ENCODE measurements at regions not wholly inside any gene's neighbourhood (a gene's known extent, or its start where the extent isn't known, plus 50 kb on each side); places are given as distances from the start of the nearest gene placed in this dataset.
"Not testable (repeated sequence)": the region's sequence is repeated elsewhere in the genome, so short reads cannot be mapped to it uniquely, and the experiment has no call there.

DNA sequence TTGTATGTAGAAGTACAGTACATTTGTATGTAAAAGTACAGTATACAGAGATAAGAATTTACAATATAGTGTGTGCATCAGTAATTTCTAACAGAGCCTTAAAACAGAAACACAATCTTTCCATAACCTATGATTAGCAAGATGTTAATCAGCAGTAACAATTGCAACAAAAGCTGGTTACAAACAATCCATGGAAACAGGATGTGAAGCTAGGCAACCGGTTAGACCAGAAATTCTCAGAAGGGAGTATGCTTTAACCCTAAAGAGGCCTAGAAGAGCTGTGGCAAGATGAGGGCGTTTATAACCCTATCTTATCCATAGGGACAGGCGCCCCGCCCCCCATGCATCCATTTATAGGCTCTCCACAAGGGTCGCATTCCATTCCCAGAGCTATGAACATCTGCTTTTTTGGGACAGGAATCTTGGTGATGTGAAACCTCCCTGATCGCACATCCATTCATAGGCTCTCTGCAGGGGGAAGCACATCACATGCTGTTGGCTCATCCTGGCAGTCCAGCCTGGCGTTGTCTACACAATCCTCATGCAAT is 180.3 kb downstream of the PDGFRA start:
- H3K27me3 ChIP-seq (ENCODE audit: insufficient read depth, low read length); H3K27ac ChIP-seq (ENCODE audit: low read length); H3K9ac ChIP-seq (ENCODE audit: low read depth, low read length); H3K9me3 ChIP-seq (ENCODE audit: insufficient read depth, low read depth, low read length); H3K36me3 ChIP-seq (ENCODE audit: insufficient read depth, low read depth, low read length); H3K4me1 ChIP-seq (ENCODE audit: insufficient read depth, low read length): not testable (repeated sequence)
- H3K4me3 ChIP-seq (ENCODE audit: low read length), result peak overlapping the region; percentile 17; the same call in 1 of the 2 replicates

DNA sequence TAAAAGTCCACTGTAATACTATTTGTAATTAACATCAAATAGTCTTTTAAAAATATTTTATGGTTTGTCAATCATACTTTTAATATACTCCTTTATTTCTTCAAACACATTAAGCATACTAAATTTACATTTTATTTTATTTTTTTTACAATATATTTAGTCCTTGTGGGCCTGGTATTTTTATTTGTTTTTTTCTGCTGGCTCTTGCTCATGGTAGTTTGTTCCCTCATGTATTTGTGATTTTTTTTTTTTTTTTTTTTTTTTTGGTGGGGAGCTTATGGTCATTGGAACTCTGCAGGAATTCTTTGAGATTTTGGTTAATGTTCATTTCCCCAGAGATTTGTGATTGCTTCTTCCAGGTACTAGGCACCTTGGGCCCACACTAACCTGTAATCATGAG is 185.5 kb downstream of the PDGFRA start:
- H3K36me3 ChIP-seq (ENCODE audit: insufficient read depth, low read depth, low read length), result no peaks in the 10 kb centered on the region
- peaks cover 5% of the 10 kb centered on the region; the same call in 1 of the 2 replicates for H3K4me1 ChIP-seq (ENCODE audit: insufficient read depth, low read length)
- no peak overlapping the region for H3K4me3 ChIP-seq (ENCODE audit: low read length)
- no peak overlapping the region for H3K9ac ChIP-seq (ENCODE audit: low read depth, low read length)
- peaks cover under 1% of the 10 kb centered on the region for H3K9me3 ChIP-seq (ENCODE audit: insufficient read depth, low read depth, low read length)
- H3K27ac ChIP-seq (ENCODE audit: low read length), result no peak overlapping the region
- H3K27me3 ChIP-seq (ENCODE audit: insufficient read depth, low read length), result no peaks in the 10 kb centered on the region

DNA sequence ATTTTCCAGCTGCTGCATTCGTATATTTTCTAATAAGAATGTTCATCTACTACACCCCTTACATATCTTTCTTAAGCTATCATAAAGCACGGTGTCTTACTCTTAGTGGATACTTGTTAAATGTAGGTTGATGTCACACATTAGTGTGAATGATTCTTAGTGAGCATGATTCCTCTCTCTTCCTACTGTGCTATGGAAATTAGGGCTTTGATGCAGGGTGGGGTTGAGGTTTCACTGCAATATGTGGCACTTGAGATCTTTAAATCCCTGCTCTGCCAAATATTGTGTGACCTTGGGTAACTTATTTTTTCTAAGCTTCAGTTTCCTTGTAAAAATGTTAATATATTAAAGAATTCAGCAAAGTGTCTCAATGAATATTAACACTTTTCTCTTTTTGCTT is 188.4 kb downstream of the PDGFRA start:
- Histone ChIP-seq H3K9me3 (ENCODE audit: insufficient read depth, low read depth, low read length) (peaks cover 4% of the 10 kb centered on the region), H3K27me3 (ENCODE audit: insufficient read depth, low read length) (no peaks in the 10 kb centered on the region), H3K27ac (ENCODE audit: low read length) (no peak overlapping the region), H3K9ac (ENCODE audit: low read depth, low read length) (no peak overlapping the region), H3K4me3 (ENCODE audit: low read length) (no peak overlapping the region), H3K36me3 (ENCODE audit: insufficient read depth, low read depth, low read length) (no peaks in the 10 kb centered on the region), H3K4me1 (ENCODE audit: insufficient read depth, low read length) (peaks cover 2% of the 10 kb centered on the region; the same call in 1 of the 2 replicates)

DNA sequence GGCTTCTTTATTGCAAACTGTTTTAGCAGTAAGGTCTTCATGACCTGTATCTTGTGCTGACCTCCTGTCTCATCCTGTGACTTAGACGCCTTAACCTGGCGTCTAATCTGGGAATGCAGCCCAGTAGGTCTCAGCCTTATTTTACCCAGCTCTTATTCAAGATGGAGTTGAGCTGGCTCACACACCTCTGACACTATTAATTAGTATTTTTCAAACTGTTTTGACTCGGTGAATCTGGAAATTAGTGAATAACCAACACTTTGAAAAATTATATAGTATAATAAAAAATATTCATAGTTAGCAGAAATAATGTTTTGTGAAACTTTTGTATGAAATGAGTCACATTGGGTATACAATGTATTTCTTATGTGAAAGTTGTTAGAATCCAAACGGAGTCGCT is 189.4 kb downstream of the PDGFRA start:
- H3K27me3 ChIP-seq (ENCODE audit: insufficient read depth, low read length), result no peaks in the 10 kb centered on the region
- H3K4me1 ChIP-seq (ENCODE audit: insufficient read depth, low read length), result peaks cover 2% of the 10 kb centered on the region; the same call in 1 of the 2 replicates
- H3K27ac ChIP-seq (ENCODE audit: low read length), result no peak overlapping the region
- no peak overlapping the region for H3K9ac ChIP-seq (ENCODE audit: low read depth, low read length)
- H3K9me3 ChIP-seq (ENCODE audit: insufficient read depth, low read depth, low read length), result peaks cover 4% of the 10 kb centered on the region
- no peak overlapping the region for H3K4me3 ChIP-seq (ENCODE audit: low read length)
- H3K36me3 ChIP-seq (ENCODE audit: insufficient read depth, low read depth, low read length), result no peaks in the 10 kb centered on the region

DNA sequence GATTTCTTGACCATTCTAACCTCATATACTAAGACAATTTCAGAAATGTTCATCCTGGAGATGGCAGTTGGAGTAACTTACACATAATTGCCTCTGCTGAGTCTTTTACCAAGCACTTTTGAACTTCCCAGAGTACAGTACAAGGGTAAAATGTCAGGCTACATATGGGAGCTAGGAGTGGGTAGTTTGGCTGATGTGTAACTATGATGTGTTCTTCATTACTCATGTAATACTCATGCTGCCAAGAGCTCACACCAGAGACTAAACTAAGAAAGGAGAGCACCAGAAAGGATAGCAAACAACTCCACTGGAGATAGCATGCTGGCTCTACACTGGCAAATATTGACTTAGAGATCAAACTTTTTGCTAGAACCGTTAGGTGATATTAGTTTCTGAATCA is 194.0 kb downstream of the PDGFRA start:
- Histone ChIP-seq H3K36me3 (ENCODE audit: insufficient read depth, low read depth, low read length) (no peaks in the 10 kb centered on the region), H3K4me3 (ENCODE audit: low read length) (no peak overlapping the region), H3K4me1 (ENCODE audit: insufficient read depth, low read length) (no peaks in the 10 kb centered on the region), H3K9me3 (ENCODE audit: insufficient read depth, low read depth, low read length) (peaks cover 4% of the 10 kb centered on the region), H3K27me3 (ENCODE audit: insufficient read depth, low read length) (no peaks in the 10 kb centered on the region), H3K9ac (ENCODE audit: low read depth, low read length) (no peak overlapping the region), H3K27ac (ENCODE audit: low read length) (no peak overlapping the region)

DNA sequence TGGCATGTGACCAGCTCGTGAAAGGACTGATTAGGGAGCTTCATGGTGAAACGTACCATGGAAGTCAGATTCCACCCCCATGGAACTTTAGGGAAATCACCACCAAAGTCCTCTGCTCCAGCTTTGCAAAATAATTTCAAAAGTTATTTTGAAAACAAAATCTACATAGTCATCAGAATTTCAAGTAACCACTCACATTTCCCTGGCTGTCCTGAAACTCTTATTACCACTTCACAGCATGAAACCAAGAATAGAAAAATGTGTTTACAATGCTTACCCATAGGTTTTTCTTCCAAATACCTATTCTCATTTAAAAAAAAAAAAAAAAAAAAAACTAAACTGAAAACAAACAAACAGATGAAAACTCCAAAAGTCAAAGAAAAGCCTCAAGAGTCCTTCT is 198.7 kb downstream of the PDGFRA start:
- no peaks in the 10 kb centered on the region for H3K27me3 ChIP-seq (ENCODE audit: insufficient read depth, low read length)
- H3K27ac ChIP-seq (ENCODE audit: low read length), result no peak overlapping the region
- no peak overlapping the region for H3K4me3 ChIP-seq (ENCODE audit: low read length)
- H3K9me3 ChIP-seq (ENCODE audit: insufficient read depth, low read depth, low read length), result no peaks in the 10 kb centered on the region
- H3K9ac ChIP-seq (ENCODE audit: low read depth, low read length), result no peak overlapping the region
- no peaks in the 10 kb centered on the region for H3K36me3 ChIP-seq (ENCODE audit: insufficient read depth, low read depth, low read length)
- H3K4me1 ChIP-seq (ENCODE audit: insufficient read depth, low read length), result no peaks in the 10 kb centered on the region

DNA sequence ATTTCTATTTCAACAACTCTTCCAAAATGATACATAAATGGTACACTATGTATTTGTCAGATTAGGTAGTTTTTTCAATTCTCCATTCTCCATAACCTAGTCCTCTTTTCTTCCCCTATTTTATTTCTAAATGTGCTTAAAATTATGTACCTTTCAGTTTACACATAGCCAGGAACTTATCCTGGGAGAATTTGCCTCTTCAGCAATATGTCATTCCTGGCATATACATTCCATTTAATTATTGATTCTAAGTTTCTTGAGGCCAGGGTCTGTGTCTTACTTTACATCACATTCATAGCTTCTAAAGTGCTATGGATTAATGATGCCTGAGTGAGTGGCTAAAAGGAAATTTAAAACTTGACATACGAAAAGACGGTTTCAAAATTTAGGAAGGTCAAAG is 199.8 kb downstream of the PDGFRA start:
- Histone ChIP-seq H3K27ac (ENCODE audit: low read length) (no peak overlapping the region), H3K9me3 (ENCODE audit: insufficient read depth, low read depth, low read length) (no peaks in the 10 kb centered on the region), H3K9ac (ENCODE audit: low read depth, low read length) (no peak overlapping the region), H3K4me1 (ENCODE audit: insufficient read depth, low read length) (no peaks in the 10 kb centered on the region), H3K4me3 (ENCODE audit: low read length) (no peak overlapping the region), H3K36me3 (ENCODE audit: insufficient read depth, low read depth, low read length) (no peaks in the 10 kb centered on the region), H3K27me3 (ENCODE audit: insufficient read depth, low read length) (no peaks in the 10 kb centered on the region)

DNA sequence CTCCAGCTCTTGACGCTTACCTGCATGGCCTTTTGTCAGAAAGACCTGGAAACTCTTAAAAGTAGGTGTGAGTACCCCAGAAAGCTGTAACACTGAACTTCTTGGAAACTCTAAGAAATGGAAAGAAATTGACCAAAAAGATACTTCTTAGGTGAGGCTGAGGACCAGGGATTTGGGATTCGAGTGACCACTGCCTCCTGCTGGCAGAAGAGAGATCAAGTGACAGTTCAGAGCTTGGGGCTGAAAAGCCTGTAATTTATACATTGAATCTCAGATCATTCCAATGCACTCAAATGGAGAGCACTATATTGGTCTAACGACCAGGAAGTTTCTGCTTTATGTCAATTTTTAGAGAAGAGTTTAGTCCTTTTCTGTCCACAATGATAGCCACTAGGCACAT is 204.6 kb downstream of the PDGFRA start:
- no peaks in the 10 kb centered on the region for H3K27me3 ChIP-seq (ENCODE audit: insufficient read depth, low read length)
- no peaks in the 10 kb centered on the region for H3K36me3 ChIP-seq (ENCODE audit: insufficient read depth, low read depth, low read length)
- H3K9me3 ChIP-seq (ENCODE audit: insufficient read depth, low read depth, low read length), result no peaks in the 10 kb centered on the region
- no peaks in the 10 kb centered on the region for H3K4me1 ChIP-seq (ENCODE audit: insufficient read depth, low read length)
- H3K4me3 ChIP-seq (ENCODE audit: low read length), result no peak overlapping the region
- no peak overlapping the region for H3K27ac ChIP-seq (ENCODE audit: low read length)
- no peak overlapping the region for H3K9ac ChIP-seq (ENCODE audit: low read depth, low read length)

DNA sequence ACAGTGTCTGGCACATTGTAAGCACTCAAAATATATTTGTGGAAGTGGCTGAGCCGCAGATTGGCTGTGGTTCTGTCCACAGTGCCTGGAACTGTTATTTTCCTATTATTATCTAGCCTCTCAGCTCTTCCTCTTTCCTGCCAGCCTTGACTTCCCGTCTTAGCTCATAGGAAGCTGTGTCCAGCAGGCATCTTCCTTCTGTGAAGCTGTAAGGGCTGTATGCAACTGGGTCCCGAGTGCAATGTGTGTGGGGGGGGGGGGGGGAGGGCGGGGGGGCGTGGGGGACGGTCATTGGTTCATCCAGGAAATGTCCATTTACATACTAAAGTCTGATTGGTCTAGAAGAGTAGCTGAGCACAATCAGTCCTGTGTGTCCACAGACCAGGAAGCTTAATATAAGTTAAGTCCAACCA is 210.7 kb downstream of the PDGFRA start:
- no peak overlapping the region for H3K27ac ChIP-seq (ENCODE audit: low read length)
- no peak overlapping the region for H3K9ac ChIP-seq (ENCODE audit: low read depth, low read length)
- peaks cover 17% of the 10 kb centered on the region; the same call in 1 of the 2 replicates for H3K27me3 ChIP-seq (ENCODE audit: insufficient read depth, low read length)
- H3K36me3 ChIP-seq (ENCODE audit: insufficient read depth, low read depth, low read length), result no peaks in the 10 kb centered on the region
- no peaks in the 10 kb centered on the region for H3K4me1 ChIP-seq (ENCODE audit: insufficient read depth, low read length)
- H3K9me3 ChIP-seq (ENCODE audit: insufficient read depth, low read depth, low read length), result no peaks in the 10 kb centered on the region
- H3K4me3 ChIP-seq (ENCODE audit: low read length), result no peak overlapping the region

DNA sequence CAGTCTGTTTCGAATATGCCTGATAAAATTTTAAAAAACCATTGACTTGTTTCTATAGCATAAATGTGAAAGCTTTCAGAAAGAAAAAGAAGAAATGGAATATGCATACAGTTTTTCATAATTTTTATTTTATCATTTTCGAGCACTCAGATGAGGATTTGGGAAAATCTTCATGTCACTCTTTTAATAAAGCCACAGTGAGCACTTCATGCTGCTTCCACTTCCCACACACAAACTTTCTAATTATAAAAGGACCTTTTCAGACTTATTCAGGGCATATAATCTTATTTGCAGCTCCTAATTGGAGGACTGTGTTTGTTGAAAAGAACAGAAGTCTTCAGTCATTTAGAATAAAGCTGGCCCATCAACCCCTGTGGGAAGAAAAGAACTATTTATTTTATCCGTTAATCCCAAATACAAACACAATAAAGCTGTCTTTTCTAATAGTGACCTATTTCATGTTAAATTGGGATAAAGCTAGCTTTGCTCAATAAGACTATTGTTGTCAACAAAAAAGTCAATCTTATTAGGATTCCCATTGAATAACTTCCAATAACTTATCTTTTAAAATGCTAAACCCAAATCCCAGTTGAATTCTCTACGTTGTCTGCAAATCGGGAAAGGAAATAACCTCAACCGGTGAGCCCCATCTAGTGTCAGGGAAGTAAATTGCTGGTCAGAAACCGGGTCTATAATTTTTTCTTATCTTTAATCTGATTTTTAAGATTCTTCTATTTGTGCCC is 211.5 kb downstream of the PDGFRA start:
- Histone ChIP-seq H3K9ac (ENCODE audit: low read depth, low read length) (no peak overlapping the region), H3K27ac (ENCODE audit: low read length) (no peak overlapping the region), H3K36me3 (ENCODE audit: insufficient read depth, low read depth, low read length) (no peaks in the 10 kb centered on the region), H3K4me3 (ENCODE audit: low read length) (no peak overlapping the region), H3K9me3 (ENCODE audit: insufficient read depth, low read depth, low read length) (no peaks in the 10 kb centered on the region), H3K4me1 (ENCODE audit: insufficient read depth, low read length) (no peaks in the 10 kb centered on the region), H3K27me3 (ENCODE audit: insufficient read depth, low read length) (peaks cover 17% of the 10 kb centered on the region; the same call in 1 of the 2 replicates)

DNA sequence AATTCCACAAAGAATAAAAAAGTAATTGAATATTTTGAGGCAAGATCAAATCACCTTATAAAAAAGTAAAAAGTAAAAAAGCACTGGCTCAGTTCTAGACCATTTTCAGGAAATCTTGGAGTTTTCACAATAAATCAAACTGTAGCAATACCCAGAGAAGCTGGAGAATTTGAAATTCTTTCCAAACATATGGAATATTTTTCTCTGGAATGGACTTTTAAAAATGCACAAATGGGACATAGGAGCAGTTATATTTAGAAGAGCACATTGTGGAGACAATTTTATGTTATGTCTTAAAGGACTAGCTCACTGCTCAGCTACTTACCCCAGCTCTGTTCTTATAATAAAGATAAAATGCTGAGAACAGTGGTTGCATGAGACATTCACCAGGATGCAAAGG is 211.9 kb upstream of the KIT start:
- Histone ChIP-seq H3K27me3 (ENCODE audit: insufficient read depth, low read length) (peaks cover 17% of the 10 kb centered on the region; the same call in 1 of the 2 replicates), H3K4me1 (ENCODE audit: insufficient read depth, low read length) (no peaks in the 10 kb centered on the region), H3K9me3 (ENCODE audit: insufficient read depth, low read depth, low read length) (peaks cover 21% of the 10 kb centered on the region), H3K4me3 (ENCODE audit: low read length) (no peak overlapping the region), H3K36me3 (ENCODE audit: insufficient read depth, low read depth, low read length) (no peaks in the 10 kb centered on the region), H3K27ac (ENCODE audit: low read length) (no peak overlapping the region), H3K9ac (ENCODE audit: low read depth, low read length) (no peak overlapping the region)

DNA sequence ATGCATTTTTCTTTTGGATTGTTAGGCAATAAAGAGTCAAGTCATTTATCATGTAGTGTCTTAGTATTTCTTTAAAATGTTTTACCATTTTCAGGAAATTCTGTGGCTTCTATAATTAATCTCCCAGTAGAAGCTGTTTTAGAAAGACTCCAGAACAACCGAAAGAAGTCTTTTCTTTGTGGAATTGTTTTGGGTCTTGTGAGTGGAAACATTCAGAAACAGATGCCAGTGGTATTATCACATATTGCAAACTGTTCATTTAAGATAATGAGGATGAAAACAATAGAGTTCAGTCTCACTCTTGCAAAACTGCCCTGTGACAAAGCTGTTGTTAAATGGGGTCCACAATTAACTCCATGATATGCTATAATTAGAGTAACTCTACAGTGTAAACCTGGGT is 211.2 kb upstream of the KIT start:
- no peak overlapping the region for H3K9ac ChIP-seq (ENCODE audit: low read depth, low read length)
- H3K27ac ChIP-seq (ENCODE audit: low read length), result no peak overlapping the region
- H3K9me3 ChIP-seq (ENCODE audit: insufficient read depth, low read depth, low read length), result peaks cover 22% of the 10 kb centered on the region
- no peaks in the 10 kb centered on the region for H3K36me3 ChIP-seq (ENCODE audit: insufficient read depth, low read depth, low read length)
- no peak overlapping the region for H3K4me3 ChIP-seq (ENCODE audit: low read length)
- H3K27me3 ChIP-seq (ENCODE audit: insufficient read depth, low read length), result peaks cover 17% of the 10 kb centered on the region; the same call in 1 of the 2 replicates
- no peaks in the 10 kb centered on the region for H3K4me1 ChIP-seq (ENCODE audit: insufficient read depth, low read length)
